GM18909 (cell line): ENCODE measurements at regions not wholly inside any gene's neighbourhood (a gene's known extent, or its start where the extent isn't known, plus 50 kb on each side); places are given as distances from the start of the nearest gene placed in this dataset.
"Not testable (repeated sequence)": the region's sequence is repeated elsewhere in the genome, so short reads cannot be mapped to it uniquely, and the experiment has no call there.

Experiments used
- ATAC-seq: cut with Tn5 transposase; IDR thresholded peaks from one replicate; pipeline ENCODE4 v1.9.1; 2021; ENCODE audit warnings: mild to moderate bottlenecking; ENCODE audit not compliant: unreplicated experiment, poor library complexity

DNA sequence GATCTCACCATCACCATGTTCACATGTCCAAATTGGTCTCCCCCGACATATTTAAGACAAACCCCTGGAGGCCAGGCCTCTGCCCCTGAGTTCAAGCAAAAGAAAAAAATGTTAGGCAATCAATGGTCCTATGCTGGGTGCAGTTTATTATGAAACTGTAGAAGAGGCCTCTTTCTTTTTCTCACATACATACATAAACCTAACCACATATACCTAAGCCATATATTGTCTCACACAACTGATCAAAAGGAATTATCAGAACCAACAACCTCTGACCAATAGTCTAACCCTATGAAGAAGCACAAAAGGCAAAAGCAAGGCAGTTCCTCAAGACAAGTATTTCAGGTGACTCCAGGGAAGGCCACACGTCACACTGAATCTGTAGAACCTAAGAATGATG lies 49.9 kb downstream of the ILRUN start:
- no peak for ATAC-seq

DNA sequence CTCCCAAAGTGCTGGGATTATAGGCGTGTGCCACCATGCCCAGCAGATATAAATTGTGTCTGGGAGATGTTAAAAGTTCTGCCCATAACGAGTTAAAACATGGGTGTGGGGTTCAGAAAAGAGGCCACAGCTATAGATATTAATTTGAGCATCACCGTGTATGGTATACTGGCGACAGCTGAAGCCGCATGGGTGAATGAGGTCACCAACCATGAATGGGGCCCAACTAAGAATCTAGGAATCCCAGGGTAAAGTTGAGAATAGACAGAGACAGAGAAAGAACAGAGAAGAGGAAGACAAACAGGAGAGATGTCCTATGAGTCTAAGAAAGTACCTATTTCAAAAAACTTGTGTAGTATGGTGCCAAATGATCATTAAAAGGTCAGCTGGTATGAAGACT lies 50.9 kb downstream of the ILRUN start:
- no peak for ATAC-seq

DNA sequence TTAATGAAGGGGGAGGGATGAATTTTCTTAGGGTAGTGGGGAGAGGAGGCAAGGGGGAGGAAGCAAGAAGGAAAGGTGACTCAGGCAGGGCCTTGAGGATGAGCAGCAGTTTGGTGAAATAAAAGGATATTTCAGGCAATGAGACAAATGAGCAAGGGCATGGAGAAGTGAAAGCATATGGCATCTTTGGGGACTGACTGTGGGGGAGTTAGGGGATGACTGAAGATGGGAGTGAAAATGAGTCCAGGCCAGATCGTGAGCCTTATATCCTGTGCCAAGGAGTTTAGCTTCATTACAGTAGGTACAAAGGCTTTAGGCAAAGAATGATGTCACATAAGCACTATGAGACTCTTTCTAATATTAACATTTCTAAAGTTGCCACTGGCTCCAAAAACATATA lies 51.9 kb downstream of the ILRUN start:
- ATAC-seq: no peak

GRCh38 chr6:34642427-34642826 lies 54.1 kb downstream of the ILRUN start:
- no peak for ATAC-seq

GRCh38 chr6:34640074-34640849 lies 56.3 kb downstream of the ILRUN start:
- not testable (repeated sequence) for ATAC-seq

- peak; percentile 77 for ATAC-seq
Observed at GRCh38 chr6:34638834-34639736, 57.5 kb downstream of the ILRUN start.

- ATAC-seq: no peak
Observed at GRCh38 chr6:34633785-34634184, 62.8 kb downstream of the ILRUN start.

DNA sequence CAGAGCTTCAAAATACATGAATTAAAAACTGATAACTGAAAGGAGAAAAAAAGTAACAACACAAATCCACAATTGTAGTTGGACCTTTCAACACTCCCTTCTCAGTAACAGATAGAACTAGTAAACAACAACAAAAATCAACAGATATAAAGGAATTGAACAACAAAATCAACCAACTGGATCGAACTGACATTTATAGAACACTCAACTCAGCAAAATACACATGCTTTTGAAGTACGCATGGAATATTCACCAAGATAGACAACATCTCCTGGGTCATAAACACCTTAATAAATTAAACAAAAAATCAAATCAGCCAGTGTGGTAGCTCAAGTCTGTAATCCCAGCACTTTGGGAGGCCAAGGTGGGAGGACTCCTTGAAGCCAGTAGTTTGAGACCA lies 63.3 kb downstream of the ILRUN start:
- ATAC-seq: no peak

GRCh38 chr6:34630040-34630439 lies 66.5 kb downstream of the ILRUN start:
- ATAC-seq: no peak

DNA sequence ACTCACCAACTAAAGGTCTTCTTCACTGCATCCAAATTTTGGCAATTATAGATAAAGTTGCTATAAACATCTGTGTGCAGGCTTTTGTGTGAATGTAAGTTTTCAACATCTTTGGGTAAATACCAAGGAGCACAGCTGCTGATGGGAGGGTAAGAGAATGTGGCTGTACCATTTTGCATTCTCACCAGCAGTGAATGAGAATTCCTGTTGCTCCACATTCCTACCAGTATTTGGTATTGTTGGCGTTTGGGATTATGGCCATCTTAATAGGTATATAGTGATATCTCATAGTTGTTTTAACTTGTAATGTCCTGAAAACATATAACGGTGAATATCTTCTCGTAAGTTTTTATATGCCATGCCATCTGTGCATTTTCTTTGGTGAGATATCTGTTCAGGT lies 69.3 kb downstream of the ILRUN start:
- no peak for ATAC-seq

DNA sequence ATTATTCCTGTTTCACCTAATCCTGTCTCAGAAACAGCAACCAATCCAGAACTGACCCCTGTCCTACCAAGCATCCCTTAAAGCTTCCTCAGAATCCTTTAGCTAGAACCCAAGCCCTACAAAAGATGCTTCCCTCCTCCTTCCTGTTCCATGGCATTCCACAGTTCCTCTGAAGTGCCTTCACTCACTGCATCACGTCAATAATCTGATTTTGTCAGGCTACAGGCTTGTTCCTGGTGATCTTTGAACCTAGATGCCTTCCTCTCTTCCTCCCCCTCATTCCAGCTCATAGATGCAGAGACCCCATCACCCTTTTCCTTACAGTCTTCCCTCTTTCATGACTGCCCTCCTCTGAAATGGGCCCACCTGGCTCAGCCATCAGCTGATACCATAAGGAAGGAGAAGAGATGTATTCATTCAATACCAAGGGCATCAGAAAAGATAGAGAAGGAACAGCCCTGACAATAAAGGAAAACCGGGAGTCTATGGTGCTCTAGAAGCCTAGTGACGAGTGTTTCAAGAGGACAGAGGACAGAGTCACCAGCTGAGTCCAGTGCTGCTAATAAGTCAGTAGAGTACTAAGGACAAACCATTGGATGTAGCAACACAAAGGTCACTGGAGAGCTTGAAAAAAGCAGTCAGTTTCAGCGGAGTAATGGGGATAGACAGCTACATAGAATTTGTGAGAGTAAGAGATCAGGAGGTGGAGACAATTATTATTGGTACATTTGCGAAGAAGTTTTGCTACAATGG lies 62.5 kb upstream of the SPDEF start:
- ATAC-seq: no peak

GRCh38 chr6:34617231-34617630 lies 61.1 kb upstream of the SPDEF start:
- ATAC-seq: no peak

DNA sequence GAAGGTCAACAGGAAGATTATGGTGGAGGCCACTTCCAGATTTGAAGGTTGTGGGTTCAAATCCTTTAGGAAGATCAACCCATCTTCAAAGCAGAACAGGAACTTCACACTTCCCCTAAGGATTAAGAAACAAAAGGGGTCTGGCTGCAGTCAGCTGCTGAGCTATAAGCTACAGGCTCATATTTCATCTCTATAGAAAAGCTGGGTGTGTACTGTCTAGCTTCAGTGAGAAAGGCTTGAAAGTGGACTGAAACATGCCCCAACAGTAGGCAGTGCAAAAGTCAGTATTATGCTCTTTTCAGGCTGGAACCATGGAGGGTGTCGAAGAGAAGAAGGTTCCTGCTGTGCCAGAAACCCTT lies 60.1 kb upstream of the SPDEF start:
- no peak for ATAC-seq

GRCh38 chr6:34615574-34616226 lies 59.6 kb upstream of the SPDEF start:
- no peak for ATAC-seq

GRCh38 chr6:34610819-34611477 lies 54.8 kb upstream of the SPDEF start:
- ATAC-seq: no peak

- no peak for ATAC-seq
Observed at GRCh38 chr6:34608321-34609091, 52.4 kb upstream of the SPDEF start.

DNA sequence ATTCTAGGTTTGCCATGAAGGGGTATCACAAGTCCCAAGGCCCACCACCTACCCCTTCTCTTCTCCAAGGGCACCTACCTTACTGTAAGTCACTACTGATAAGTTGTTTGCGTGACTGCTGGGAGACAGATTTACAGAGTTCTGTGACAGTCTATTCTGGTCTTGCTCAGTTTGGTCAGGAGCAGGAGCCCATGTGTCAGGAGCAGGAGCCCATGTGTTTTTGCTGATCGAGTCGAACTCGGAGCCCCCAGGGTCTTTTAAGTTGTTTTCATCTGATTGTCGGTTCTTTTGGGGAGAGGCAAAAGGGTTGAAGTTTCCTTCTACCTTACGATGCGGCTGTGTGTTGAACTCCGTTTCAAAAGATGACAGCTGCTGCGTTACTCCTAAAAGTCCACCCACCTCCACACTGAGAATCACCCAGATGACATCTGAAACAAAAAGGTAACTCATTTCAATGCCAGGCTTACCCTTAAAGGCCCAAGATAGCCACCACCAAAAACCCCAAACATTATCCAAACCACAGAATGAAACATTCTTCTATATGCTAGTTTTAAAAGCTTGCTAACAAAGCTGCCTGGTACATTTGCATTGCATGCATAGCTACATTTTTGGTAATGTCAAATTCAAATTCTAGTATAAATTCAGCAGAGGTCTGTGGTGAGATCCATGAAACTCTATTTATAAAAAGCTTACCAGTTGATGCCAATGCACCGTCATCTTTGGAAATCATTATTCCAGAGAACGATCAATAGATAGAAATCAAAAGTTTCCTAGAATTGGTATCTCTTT lies 50.5 kb upstream of the SPDEF start:
- ATAC-seq: no peak
